ENCODE measurements at regions not wholly inside any gene's neighbourhood (a gene's known extent, or its start where the extent isn't known, plus 50 kb on each side); places are given as distances from the start of the nearest gene placed in this dataset.

DNA sequence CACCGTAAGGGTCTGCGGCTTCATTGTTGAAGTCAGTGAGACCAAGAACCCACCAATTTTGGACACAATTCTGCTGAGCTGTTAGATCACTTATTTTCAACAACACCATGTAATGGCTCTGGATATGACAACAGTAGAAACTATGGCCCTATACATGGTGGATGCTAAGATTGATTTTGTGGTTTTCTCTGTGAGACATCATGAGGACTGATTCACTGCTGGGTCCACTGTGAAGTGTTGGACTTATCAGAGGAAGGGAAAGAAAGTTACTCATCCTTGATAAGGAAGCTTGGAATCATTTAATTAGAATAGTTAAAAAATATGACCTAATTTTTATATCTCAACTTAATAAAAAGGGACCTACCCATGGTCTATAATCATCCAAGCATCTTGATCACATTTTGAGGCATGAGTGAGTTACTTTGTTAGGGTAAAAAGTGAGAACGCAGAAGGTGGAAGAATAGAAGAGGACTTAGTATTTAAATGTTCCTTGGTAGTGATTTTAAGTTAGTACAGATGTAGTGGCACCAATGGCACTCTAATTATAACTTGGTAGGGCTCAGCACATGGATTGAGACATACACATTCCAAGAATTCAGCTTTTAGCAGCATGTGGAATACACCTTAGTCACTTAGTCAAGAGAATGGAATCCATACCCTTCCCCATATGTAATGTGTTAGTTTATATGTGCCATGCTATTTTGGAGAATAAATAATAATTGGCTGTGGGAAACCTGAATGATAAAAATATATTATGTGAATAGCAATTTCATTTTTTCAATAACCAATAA is 123.5 kb upstream of the CD180 start:
- no peak for DNase-seq (ENCODE audit: low spot score)

DNA sequence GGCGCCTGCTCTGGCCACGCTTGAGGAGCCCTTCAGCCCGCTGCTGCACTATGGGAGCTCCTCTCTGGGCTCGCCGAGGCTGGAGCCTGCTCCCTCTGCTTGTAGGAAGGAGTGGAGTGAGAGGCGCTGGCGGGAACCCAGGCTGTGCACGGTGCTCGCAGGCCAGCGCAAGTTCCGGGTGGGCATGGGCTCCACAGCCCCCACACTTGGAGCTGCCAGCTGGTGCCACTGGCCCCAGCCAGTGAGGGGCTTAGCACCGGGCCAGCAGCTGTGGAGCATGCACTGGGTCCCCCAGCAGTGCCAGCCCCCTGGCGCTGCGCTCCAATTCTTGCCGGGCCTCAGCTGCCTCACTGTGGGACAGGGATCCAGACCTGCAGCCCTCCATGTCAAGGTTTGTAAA is 122.1 kb upstream of the CD180 start:
- ATAC-seq (no peak), DNase-seq (ENCODE audit: low spot score) (no peak)

More for the DNA sequence above, 123.5 kb upstream of the CD180 start:
- no peak for ATAC-seq

DNA sequence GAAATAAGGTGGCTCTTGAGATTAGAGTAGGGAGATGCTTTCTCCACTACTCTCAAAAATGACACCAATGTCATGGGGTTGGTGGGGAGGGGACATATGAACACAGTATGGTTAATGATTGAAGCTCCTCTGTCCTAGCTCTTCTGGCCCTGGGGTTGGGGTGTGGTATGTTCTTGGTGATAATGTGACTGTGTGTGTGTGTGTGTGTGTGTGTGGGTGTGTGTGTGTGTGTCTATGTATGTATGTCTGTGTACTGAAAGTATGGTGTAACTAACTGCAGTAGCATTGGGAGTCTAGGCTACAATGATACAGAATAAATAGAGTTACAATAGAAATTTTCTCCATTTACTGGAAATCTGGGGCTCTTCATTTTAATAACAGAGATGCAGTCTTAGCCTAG is 121.0 kb upstream of the CD180 start:
- DNase-seq (ENCODE audit: low spot score) (no peak), ATAC-seq (no peak)

DNA sequence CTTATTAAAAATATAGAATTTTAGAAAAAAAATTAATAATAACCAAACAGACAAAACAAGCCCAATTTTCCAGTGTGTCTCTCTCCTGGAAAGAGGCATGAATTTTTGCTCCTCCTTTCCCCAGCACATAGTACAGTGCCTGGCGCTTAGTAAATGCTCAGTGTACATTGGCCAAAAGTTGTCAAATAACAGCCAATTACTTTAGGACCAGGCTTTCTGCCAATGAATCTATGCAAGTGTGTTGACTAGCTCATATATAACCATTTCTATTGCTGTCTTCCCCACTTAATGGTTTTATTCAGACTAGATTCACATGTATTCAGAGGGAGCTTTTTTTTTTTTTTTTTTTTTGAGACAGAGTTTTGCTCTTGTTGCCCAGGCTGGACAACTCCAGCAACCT is 120.1 kb upstream of the CD180 start:
- no peak for ATAC-seq
- no peak for DNase-seq (ENCODE audit: low spot score)

DNA sequence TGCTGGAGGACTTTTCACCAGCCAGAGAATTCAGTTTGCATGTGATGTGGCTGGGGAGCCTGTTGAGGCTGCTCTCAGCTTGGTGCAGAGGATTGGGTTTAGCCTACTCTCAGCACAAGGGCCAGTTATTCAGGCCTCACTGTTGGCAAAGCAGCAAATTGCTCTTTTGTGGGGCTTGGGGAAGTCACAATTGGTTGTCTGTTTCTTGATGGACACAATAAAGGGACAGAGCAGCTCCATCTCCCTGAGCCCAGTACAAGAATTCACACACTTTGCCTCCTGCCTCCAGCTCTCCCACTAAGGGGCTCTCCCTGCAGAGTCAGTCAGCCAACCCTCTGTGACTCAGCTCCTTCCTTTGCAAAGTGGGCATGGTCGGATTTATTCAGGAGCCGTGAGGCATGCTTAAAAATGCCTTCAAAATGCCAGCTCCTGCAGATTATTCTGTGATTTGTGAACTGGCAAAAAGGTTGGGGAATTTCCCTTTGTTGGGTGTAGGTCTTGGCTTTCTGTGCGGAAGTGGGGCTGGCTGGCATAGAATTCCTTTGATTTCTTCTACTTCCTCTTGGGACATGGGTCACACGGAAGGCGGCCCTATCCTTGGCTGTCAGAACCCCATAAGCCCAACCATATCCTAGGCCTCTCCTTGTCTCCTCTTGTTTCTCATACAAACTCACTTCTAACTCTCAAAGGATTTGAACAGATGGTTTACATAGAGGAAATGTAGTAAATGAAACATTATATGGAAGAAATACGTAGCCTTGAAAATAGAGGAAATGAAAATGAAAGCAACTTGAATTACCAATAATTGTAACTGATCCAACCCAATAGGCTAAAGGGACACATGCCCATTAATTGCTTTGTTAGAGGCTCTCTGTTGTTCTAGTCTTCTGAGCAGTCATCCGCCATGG is 118.7 kb upstream of the CD180 start:
- DNase-seq (ENCODE audit: low spot score) (no peak), ATAC-seq (no peak)

DNA sequence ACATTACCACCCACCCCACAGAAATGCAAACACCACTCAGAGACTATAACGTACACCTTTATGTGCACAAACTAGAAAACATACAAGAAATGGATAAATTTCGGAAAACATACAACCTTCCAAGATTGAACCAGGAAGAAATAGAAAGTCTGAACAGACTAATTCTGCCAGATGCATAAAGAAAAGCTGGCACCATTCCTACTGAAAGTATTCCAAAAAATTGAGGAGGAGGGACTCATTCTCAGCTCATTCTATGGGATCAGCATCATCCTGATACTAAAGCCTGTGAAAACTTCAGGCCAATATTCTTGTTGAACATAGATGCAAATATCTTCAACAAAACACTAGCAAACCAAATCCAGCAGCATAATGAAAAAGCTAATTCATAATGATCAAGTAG is 115.1 kb upstream of the CD180 start:
- ATAC-seq (no peak), DNase-seq (ENCODE audit: low spot score) (no peak)

DNA sequence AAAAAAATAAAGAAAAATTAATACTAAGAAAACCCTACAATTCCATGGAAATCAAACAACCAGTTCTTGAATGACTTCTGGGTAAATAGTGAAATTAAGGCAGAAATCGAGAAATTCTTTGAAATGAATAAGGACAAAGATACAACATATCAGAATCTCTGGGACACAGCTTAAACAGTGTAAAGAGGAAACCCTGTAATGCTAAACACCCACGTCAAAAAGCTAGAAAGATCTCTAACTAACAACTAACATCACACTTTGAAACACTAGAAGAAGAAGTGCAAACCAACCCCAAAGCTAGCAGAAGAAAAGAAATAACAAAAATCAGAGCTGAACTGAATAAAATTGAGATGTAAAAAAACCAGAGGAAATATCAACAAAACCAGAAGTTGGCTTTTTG is 114.6 kb upstream of the CD180 start:
- no peak for ATAC-seq

DNA sequence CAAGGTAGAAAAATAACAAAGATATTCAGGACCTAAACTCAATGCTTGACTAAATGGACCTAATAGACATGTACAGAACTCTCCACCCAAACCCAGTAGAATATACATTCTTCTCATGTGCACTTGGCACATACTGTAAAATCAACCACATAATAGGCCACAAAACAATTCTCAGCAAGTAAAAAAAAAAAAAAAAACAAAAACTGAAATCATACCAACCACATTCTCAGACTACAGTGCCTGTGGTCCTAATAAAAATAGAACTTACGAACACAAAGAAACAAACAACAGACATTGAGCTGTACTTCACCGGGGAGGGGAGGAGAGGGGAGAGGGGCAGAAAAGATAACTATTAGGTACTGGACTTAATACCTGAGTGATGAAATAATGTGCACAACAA is 114.1 kb upstream of the CD180 start:
- no peak for DNase-seq (ENCODE audit: low spot score)
- ATAC-seq = no peak

More for the DNA sequence above, 114.6 kb upstream of the CD180 start:
- no peak for DNase-seq (ENCODE audit: low spot score)

DNA sequence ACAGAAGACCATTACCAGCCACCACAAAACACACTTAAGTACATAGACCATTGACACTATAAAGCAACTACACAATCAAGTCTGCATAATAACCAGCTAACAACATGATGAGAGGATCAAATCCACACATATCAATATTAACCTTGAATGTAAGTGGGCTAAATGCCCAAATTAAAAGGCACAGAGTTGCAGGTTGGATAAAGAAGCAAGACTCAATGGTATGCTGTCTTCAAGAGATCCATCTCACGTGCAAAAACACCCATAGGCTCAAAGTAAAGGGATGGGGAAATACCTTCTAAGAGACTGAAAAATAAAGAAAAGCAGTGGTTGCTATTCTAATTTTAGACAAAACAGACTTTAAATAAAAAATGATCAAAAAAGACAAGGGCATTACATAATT is 113.6 kb upstream of the CD180 start:
- ATAC-seq = no peak
- no peak for DNase-seq (ENCODE audit: low spot score)

DNA sequence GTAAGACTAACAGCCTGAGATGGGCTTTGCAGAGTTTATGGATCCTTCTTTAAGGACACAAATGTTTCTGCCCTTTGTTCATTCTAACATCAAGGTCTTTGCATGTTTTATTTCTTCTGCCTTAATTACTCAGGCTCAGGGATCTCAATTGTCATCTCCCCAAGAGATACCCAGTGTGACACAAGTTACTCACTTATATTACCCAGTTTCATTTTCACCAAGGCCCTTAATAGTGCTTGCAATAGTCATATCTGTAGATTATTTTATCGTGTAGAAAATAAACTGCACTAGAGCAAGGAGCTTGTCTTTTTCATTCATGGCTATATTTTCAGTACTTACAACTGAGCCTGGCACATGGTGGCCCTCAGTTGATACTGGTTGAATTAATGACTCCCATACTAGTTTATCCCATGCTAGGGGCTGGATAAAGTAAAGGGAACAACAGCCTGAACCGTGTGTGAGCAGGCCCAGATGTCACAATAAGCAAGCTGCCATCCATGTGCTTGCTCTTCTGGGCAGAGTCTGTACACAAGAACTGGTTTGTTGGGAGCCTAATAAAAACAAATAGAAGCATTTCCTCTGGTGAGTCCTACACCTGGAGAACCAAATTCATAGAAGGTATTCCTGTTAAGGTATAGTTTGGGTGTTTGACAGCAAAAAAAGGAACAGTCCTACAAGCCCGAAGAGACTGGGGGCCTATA is 112.5 kb upstream of the CD180 start:
- no peak for DNase-seq (ENCODE audit: low spot score)
- no peak for ATAC-seq

DNA sequence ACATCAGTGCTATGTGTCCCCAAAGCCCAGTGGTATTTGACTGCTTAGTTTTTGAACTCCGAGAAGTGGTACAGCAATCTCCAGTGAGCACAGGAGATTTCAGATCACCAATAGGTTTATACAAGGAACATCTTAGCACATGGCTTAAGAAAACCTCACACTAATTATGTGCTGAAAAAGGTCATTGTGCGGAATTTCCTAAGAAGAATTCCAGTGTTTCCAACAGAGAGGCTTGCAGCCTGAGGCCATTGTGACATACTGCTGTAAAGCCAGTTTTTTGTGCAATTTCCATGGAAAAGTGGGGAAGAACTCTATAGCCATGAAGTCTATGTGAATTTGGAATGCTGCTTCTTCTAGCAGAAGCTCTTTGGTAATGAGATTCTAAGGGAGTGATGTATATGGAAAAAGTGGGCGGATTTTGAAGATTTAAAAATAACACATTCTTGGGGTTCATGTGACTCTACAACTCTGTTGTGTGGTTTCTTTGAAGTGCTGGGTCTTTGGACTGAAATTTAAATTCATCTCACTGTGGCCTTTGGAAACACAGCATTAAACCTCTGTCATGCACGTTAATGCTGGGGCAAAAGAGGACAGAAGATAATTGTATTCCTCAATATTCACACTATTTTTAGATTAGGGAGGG is 110.5 kb upstream of the CD180 start:
- DNase-seq (ENCODE audit: low spot score) = no peak
- no peak for ATAC-seq

DNA sequence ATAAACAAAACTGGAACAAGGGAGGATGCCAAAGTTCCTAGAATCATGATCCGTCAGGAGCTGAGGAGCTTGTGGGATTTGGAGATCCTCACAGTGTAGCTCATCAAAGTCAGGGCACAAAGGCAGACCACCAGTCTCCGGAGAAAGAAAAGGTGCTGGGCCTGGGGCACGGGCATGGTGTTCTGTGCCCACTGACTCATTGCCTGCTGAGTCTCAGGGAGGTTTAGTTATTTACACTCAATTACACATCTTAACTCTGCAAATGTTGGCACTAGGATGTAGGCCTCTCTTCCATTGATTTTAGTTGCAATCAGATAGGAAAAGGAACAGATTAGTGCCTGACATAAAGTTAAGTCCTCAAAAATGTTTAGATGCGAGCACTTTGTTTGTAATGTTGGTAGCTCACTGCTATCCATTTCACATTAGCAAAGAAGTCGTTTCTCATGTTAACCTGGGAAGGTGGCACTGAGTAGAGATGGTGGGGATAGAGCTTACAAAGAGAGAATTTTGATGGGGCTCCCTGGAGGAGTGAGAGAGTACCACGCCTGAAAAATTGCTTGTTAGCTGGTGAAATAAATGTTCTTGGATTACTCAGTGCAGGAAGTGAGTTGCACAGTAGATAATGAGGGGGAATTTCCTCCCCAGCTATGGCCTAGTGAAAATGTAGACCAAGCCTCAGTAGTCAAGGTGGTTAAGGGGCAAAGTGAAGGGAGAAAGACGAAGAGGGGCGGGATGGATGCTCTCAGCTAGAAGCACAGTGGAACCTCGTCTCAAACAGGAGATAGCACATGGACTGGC is 109.5 kb upstream of the CD180 start:
- no peak for ATAC-seq
- no peak for DNase-seq (ENCODE audit: low spot score)

DNA sequence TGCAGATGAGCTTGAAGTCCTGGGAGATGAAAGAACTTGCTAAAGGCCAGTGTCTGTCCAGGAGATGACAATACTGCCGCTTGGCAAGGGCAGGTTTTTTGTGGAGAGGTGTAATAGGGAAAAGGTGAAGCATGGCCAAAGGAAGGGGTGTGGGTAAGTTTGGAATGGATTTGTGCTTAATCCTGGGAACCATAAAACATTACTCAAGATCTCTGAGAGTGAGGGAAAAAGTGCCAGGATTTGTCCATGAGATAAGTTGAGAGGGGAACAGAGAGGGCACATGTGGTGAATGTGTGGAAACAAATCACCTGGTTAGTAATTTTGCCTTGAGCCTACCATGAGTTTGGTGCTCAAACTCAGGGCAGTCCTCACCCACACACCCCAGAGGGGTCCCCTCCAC is 108.8 kb upstream of the CD180 start:
- DNase-seq (ENCODE audit: low spot score) = no peak

DNA sequence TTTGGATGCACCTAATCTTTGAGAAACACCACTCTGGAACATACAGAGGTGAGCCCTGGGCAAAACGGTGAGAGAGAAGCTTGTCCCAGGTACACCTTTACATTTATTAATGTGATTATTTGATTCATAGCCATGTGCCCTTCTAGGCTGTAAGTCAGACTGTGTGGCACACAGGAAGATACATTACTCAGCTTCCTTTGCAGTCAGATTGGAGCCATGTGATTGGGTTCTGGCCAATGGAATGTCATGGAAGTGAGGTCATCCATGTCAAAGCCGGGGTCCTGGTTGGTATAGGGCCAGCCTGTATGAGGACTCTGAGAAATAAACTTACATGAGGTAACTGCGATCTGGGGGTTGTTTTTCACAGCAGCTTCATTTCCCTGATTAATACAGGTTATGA is 106.8 kb upstream of the CD180 start:
- DNase-seq (ENCODE audit: low spot score) (no peak), ATAC-seq (no peak)

More for the DNA sequence above, 108.8 kb upstream of the CD180 start:
- ATAC-seq = no peak

DNA sequence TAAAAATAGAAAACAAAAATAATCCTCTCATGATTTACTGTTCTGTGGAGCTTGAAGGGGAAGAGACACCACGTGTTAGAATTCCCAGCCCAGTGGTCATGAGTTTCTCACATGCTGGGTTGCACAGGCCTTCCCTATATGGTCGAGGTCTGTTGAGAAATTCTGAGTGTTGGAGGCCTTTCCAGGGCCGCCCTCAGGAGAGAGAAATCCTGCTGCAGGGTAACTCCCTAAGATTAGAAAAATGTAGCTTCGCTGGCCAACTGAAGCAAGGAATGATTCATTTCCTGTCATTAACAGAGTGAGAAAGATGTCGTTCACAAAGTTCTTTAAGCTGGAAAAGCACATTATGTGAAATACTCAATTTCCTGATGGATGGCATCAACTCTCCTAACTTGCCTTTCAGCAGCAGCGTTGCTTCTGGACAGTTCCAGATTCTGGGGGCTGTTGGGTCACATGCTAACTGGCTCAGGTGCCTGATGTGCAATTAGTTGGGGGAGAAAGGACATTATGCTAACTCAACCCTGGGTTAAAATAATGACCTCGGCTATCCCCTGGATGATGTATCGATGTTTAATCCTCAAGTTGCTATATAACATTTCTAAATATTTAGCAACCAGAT is 104.8 kb upstream of the CD180 start:
- no peak for DNase-seq (ENCODE audit: low spot score)

DNA sequence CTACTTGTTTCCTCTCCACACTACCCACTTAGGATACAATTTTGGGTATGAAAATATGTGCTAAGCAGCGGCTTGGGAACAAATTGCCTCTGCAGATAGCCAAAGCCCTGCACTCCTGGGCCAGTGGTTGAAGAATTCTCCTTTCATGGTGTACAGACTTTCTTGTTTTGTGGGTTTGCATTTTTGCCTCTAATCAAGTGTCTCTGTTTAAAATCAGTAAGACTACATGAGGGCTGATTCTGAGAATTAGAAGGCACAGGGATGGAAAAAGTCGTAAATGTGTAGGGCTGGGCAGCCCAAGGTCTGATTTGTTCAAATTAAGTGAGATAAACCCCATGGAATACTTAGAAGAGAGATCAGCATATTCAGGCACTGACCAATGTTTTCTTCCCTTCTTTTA is 103.7 kb upstream of the CD180 start:
- DNase-seq (ENCODE audit: low spot score) = no peak
- no peak for ATAC-seq

More for the DNA sequence above, 104.8 kb upstream of the CD180 start:
- ATAC-seq = peak; percentile 32

DNA sequence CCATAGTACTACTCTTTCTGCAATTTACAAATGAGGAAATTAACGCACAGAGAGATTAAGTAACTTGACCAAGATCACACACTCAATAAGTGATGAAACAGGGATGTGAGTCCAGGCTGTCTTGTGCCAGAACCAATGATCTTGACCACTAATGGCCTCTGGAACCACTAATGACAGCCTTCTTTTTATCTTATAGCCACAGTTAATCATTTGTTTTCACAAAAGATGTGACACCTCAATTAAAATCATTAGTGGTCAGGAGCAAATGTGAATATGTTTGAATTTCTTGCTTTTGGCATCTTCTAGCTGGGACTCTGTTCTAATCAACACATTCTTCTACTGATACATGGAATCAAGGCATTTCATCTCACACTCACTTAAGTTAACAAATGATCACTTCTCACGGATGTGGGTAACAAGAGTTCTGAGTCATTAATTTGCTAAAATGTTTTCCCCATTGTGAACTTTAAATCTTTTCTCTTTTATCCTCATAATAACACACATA is 102.7 kb upstream of the CD180 start:
- DNase-seq (ENCODE audit: low spot score) (no peak), ATAC-seq (no peak)

DNA sequence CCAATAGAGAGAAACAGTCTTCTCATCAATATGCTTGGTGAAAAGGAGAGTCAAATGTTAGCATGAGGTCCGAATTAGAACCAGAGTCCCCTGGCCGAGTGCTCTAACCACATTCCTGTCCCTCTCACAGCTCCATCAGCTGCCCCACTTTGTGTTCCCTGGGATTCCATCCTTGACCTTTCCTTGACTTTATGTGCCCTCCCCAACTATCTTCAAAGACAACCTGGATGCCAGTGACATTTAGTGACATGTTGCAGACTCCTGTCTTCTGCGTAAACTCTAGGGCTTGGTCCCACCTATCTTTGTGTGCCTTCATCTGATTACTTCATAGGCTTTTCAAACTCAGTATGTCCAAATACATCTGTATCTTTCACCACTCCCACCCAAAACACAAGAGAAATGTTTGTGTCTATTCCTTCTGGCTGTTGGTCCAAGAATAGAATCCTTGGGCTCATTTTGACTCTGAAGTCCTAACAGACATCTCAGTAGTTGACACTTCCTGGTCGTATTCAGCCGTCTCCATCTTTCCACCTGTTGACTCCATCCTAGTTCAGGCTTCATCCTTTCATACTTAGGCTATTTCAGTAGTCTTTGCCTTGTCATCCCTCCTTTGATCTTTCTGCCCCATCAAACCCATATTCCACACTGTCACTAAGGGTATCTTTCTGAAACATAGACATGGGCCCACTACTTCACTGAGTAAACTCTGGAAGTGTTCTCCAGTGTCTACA is 101.4 kb upstream of the CD180 start:
- no peak for ATAC-seq
- no peak for DNase-seq (ENCODE audit: low spot score)

DNA sequence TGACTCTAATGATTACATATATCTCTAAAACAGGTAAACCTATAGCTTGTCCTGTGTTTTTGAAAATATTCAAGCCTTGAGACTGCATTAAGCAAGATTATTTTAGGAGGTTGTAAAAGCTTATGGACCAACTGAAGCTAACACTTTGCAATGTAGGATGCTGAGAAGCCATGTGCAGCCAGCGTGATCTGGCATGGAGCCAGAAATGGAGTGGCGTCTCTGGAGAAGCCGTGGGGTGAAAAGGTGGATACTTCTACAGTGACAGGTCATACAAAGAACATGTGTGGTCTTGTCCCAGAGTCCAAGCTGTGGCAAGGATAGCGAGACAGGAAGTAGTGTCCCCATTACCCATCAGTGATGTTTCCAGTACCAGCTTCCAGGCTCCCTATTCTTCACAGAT is 100.8 kb upstream of the CD180 start:
- ATAC-seq (no peak), DNase-seq (ENCODE audit: low spot score) (no peak)
